Nephron (organoid): ENCODE measurements at regions not wholly inside any gene's neighbourhood (a gene's known extent, or its start where the extent isn't known, plus 50 kb on each side); places are given as distances from the start of the nearest gene placed in this dataset.

ENCODE experiments used
- H3K27ac Mint-ChIP-seq, 3 experiments: 2 replicates each; pipeline ENCODE4 v1.8.0; 2020; ENCODE audit warnings: mixed read lengths in 3 of 3, mild to moderate bottlenecking in 2 of 3, moderate library complexity in 1 of 3
- H3K27me3 Mint-ChIP-seq: 2 replicates; pipeline ENCODE4 v1.8.0; 2021; ENCODE audit warnings: low read depth, mild to moderate bottlenecking, moderate library complexity, mixed read lengths
- H3K36me3 Mint-ChIP-seq: 2 replicates; pipeline ENCODE4 v1.8.0; 2020; ENCODE audit warnings: low read depth, mixed read lengths
- H3K4me1 Mint-ChIP-seq: 2 replicates; pipeline ENCODE4 v1.8.0; 2020; ENCODE audit warnings: mixed read lengths
- H3K4me3 Mint-ChIP-seq, 3 experiments: 2 replicates each; pipeline ENCODE4 v1.8.0; 2020; ENCODE audit warnings: mild to moderate bottlenecking in 3 of 3, mixed read lengths in 3 of 3, moderate library complexity in 2 of 3
- H3K9me3 Mint-ChIP-seq: 2 replicates; pipeline ENCODE4 v1.8.0; 2020; ENCODE audit warnings: mixed read lengths
- CTCF ChIP-seq, 3 experiments: fragments of 200-600 bp; sonication (generic); IDR thresholded peaks; one replicate each; pipeline ENCODE4 v1.5.0; 2021; ENCODE audit warnings: antibody characterized with exemption in 3 of 3; ENCODE audit not compliant: unreplicated experiment in 3 of 3

- H3K36me3 Mint-ChIP-seq, result no peaks in the 10 kb centered on the region
- no peak overlapping the region for H3K4me3 Mint-ChIP-seq
- H3K27me3 Mint-ChIP-seq, result no peaks in the 10 kb centered on the region
- H3K27ac Mint-ChIP-seq, result no peak overlapping the region
- peaks cover 13% of the 10 kb centered on the region for H3K4me1 Mint-ChIP-seq
- H3K9me3 Mint-ChIP-seq, result no peaks in the 10 kb centered on the region
- TF ChIP-seq CTCF (IDR thresholded peaks at IDR 0.05; ENCODE audit: unreplicated experiment in 3 of 3), result no peak
Measured at GRCh38 chr5:93328833-93329232, 252.2 kb downstream of the NR2F1-AS1 start.

- H3K9me3 Mint-ChIP-seq, result no peaks in the 10 kb centered on the region
- no peak for TF ChIP-seq CTCF (IDR thresholded peaks at IDR 0.05; ENCODE audit: unreplicated experiment in 3 of 3)
- H3K27me3 Mint-ChIP-seq, result peaks cover 4% of the 10 kb centered on the region
- H3K4me3 Mint-ChIP-seq, result no peak overlapping the region
- H3K27ac Mint-ChIP-seq, result no peak overlapping the region
- peaks cover 21% of the 10 kb centered on the region for H3K4me1 Mint-ChIP-seq
- no peaks in the 10 kb centered on the region for H3K36me3 Mint-ChIP-seq
Measured at GRCh38 chr5:93327605-93328004, 253.4 kb downstream of the NR2F1-AS1 start.

GRCh38 chr5:93325946-93326345 is 255.1 kb downstream of the NR2F1-AS1 start:
- no peak overlapping the region for H3K4me3 Mint-ChIP-seq

GRCh38 chr5:93322974-93323860 is 257.8 kb downstream of the NR2F1-AS1 start:
- peaks cover 13% of the 10 kb centered on the region for H3K4me1 Mint-ChIP-seq
- H3K27ac Mint-ChIP-seq, result peak overlapping the region; percentile 55 to 92 (median 73)
- peaks cover 3% of the 10 kb centered on the region for H3K9me3 Mint-ChIP-seq
- peaks cover 4% of the 10 kb centered on the region for H3K27me3 Mint-ChIP-seq
- no peak overlapping the region for H3K4me3 Mint-ChIP-seq
- TF ChIP-seq CTCF (IDR thresholded peaks at IDR 0.05; ENCODE audit: unreplicated experiment in 3 of 3), result no peak
- H3K36me3 Mint-ChIP-seq, result no peaks in the 10 kb centered on the region

More at GRCh38 chr5:93325946-93326345, 255.1 kb downstream of the NR2F1-AS1 start:
- H3K9me3 Mint-ChIP-seq, result no peaks in the 10 kb centered on the region
- no peaks in the 10 kb centered on the region for H3K36me3 Mint-ChIP-seq
- H3K4me1 Mint-ChIP-seq, result peaks cover 26% of the 10 kb centered on the region
- TF ChIP-seq CTCF (IDR thresholded peaks at IDR 0.05; ENCODE audit: unreplicated experiment in 3 of 3), result no peak
- H3K27ac Mint-ChIP-seq, result no peak overlapping the region
- peaks cover 4% of the 10 kb centered on the region for H3K27me3 Mint-ChIP-seq

GRCh38 chr5:93320920-93321445 is 260.0 kb downstream of the NR2F1-AS1 start:
- no peak overlapping the region for H3K4me3 Mint-ChIP-seq
- H3K27me3 Mint-ChIP-seq, result peaks cover 4% of the 10 kb centered on the region
- TF ChIP-seq CTCF (IDR thresholded peaks at IDR 0.05; ENCODE audit: unreplicated experiment in 3 of 3), result no peak
- H3K36me3 Mint-ChIP-seq, result no peaks in the 10 kb centered on the region
- peaks cover 3% of the 10 kb centered on the region for H3K9me3 Mint-ChIP-seq
- peak overlapping the region in 1 of 3 experiments; percentile 92 for H3K27ac Mint-ChIP-seq
- peaks cover 13% of the 10 kb centered on the region for H3K4me1 Mint-ChIP-seq
